Activated CD4-positive, alpha-beta T cell treated with anti-CD3 and anti-CD28 coated beads, Interleukin-10, Interleukin-2, amounts not matched to agents 100 ng/mL and 50 ng/mL, durations not matched to agents 16 hours and 8 hours (primary cell): ENCODE measurements at regions not wholly inside any gene's neighbourhood (a gene's known extent, or its start where the extent isn't known, plus 50 kb on each side); places are given as distances from the start of the nearest gene placed in this dataset.

Experiments
- DNase-seq: peaks from one replicate; pipeline ENCODE4 v3.0.0-alpha.2; 2020

- DNase-seq: no peak
Observed at GRCh38 chr2:129729646-129730045, 249.8 kb upstream of the RAB6C start.

GRCh38 chr2:129730979-129731378 lies 248.5 kb upstream of the RAB6C start:
- DNase-seq: no peak

GRCh38 chr2:129731907-129732629 lies 247.4 kb upstream of the RAB6C start:
- no peak for DNase-seq

- no peak for DNase-seq
Observed at GRCh38 chr2:129732630-129733026, 246.8 kb upstream of the RAB6C start.

DNA sequence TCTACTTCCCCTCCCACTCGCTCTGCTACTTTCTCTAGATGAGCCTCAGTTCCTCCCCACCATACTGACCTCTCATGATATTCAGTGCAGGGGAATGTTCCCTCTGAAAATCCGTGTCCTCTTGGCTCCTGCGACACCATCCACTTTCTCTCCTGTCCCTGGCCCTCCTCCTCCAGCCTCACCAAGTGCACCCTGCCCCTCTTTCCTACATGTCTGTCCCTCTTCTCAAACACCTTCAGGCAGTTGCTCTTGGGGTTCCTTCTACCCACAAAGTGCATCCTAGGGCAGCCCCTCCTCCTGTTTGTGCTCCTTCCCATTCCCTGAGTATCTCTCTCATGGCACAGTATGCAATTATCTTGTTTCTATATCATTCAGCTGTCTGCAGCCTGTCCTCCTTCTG lies 246.4 kb upstream of the RAB6C start:
- DNase-seq: no peak

GRCh38 chr2:129733579-129733978 lies 245.9 kb upstream of the RAB6C start:
- DNase-seq: no peak

DNA sequence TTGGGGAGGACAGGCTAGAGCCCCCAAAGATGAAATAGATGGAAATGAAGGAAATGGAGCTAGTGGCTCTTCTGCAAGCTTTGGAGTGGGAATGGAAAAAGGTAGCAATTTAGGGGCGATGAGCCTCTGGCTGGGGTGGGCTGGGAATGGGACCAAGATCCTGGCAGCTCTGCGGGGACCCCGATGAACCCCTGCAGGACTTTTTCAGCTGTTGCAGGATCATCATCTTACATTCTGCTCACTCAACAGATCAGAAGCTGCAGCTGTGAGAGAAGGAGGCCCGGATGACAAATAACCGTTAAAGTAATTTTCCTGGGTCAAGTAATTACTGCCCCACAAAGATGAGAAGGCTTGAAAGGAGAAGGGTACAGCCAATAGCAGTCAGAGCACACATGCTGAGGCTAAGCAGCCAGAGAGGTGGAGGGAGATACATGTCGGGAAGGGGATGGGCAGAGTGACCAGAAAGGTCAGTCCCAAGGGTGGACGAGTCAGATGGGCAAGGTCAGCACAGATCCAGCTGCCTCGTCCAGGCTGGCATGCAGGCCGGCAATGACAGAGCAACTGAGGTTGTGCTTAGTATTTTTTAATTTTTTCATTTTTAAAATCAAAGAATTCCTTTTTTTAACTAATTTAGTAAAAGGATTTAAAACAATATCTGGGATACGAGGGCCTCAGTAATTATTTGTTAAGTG lies 245.0 kb upstream of the RAB6C start:
- no peak for DNase-seq

- no peak for DNase-seq
Observed at GRCh38 chr2:129735576-129735975, 243.9 kb upstream of the RAB6C start.

DNA sequence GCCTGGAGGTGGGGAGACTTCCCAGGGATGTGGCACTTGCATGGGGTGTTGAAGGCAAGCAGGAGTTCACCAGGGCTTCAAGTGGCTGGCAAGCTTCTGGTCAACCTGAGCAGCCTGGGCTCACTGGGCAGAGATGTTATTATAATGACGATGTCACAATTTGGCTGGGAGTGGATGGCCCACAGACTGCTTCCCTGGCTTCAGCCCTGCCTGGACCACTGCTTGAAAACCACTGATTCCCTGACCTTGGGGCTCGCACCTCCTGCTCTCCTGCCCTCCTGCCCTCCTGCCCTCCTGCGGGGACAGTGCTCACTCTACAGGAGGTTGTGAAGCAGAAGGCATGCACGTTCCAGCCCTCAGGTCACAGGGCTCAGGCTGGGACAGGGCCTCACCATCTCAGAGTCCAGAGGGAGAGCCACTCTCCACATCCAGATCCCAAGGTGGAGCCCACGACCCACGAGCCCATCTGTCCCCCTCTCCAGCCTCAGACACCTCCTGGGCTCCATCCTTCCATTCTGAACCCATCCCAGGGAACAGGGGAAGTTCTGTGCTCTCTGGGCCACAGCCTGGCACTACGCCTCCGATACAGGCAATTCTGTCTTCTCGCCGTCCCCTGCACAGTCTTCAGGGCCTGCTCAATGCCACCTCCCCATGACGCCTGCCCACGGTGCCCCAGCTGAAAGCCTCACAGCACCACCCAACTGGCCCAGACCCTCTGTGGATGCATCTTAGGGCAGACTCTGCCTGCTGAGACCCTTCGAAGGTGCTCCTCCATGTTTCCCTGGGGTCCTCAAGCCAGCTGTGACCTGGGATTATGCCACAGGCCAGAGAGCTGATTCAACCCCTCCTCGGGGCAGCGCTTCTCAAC lies 241.6 kb upstream of the RAB6C start:
- DNase-seq: no peak

DNA sequence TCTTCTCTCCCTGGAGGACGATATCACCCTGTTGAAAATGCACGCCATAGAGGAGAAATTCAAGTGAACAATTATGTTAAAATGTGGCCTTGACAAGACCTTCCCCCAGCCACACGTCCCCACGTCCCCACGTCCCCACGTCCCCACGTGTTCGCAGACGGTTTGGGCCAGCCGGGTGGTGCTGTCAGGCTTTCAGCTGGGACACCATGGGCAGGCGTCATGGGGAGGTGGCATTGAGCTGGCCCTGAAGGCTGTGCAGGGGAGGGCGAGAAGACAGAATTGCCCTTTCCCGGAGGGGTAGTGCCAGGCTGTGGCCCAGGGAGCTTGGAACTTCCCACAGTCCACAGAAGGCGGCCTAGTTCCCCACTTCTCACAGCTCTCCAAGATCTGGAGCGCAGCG lies 240.7 kb upstream of the RAB6C start:
- no peak for DNase-seq

DNA sequence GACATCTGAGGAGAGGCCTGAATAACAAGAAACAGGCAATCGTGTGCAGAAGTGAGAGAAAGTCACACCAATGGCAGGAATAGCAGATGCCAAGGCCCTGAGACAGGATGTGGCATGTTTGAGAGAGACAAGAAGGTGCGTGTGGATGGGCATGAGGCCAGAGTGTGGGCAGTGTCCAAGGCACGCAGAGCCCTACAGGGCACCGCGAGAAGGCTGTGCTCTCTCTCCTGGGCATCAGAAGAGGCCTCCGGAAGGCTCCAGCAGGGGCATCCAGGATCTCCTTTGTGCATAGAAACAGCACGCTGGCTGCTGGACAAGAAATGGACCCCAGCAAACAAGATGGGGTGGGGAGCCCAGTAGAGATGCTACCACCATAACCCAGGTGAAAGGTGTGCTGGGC lies 239.0 kb upstream of the RAB6C start:
- no peak for DNase-seq

GRCh38 chr2:129741165-129741564 lies 238.3 kb upstream of the RAB6C start:
- no peak for DNase-seq

GRCh38 chr2:129741623-129742022 lies 237.8 kb upstream of the RAB6C start:
- DNase-seq: no peak

- DNase-seq: no peak
Observed at GRCh38 chr2:129742415-129743180, 236.9 kb upstream of the RAB6C start.

DNA sequence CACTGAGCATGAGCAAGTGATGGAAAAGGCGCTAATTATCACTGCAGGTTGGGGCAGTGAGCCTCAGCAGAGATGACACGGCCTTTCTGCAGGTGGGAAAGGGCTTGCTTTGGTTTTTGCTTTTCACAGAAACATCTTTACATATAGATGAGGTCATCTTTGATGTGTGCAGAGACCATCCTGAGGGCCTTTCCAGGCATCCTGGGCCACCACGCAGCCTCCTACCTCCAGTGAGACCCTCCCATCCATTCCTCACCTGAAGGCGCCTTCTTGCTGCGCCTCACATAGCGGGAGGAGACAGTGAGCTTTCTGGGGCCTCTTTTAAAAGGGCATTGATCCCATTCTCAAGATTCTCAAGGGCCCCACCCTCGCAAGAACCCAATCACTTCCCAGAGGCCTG lies 235.3 kb upstream of the RAB6C start:
- no peak for DNase-seq

GRCh38 chr2:129744649-129745048 lies 234.8 kb upstream of the RAB6C start:
- no peak for DNase-seq

DNA sequence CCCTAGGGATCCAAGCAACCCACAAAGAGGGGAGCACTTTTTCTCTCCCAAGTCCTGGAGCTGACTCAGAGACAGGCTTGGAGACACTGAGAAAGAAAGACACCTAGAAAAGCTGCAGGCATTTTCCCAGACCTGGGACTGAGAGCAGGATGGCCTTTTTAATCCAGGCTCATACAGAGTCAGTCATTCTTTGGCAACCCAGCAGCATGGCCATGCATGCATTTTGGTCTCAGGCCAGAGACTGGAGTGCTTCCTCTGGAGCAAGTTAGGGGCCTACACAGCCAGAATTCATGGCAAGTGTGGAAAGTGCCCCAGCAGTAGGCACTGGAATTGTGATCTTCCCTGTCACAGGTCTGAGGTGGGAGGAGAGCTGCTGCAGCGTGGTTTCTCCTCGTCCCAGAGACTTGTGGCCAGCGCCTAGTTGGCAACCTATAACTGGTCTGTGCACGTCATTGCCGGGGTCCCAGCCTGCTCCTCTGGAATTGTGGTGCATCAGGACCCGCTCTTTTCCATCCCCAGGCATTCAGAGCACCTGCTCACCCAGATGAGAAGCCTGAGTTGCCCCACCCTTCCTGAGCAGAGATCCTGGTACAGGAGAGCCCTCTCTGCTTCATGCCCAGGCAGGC lies 231.9 kb upstream of the RAB6C start:
- DNase-seq: no peak

DNA sequence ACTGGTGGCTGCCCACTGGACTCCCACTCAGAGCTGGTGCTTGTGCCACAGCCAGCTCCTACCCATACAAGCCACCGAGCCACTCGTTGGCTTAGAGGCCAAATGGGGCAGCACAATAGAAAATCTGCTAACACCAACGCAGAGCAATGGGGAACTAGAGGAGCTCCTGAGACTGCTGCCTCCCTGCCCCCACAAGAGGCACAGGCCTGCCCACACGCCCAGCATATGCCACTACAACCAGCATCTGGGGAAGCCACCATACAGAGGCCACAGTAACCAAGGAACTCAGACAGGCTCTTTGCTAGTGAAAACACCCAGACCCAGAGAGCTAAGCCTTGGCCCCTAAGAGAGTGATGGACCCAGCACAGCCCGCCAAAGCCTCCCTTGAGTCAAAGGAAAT lies 231.2 kb upstream of the RAB6C start:
- no peak for DNase-seq

DNA sequence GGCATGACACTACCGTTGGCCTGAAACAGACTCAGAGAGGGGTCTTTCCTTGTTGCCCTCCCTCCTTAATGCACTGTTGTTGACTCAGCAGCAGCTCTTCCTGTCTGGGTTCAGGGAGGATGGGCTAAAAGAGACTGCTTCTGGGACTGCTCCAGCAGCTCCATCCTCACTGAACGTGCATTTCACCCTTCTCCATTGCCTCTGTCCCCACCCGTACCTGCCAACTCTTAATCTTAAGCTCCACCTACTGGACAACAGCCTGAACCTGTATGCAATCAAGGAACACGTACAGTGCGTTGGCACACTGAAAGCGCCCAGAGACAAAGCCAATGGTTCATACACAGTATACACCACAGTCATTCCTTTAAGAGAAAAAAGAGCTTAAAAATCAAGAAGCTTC lies 230.8 kb upstream of the RAB6C start:
- DNase-seq: peak; percentile 3

- no peak for DNase-seq
Observed at GRCh38 chr2:129751409-129751808, 228.1 kb upstream of the RAB6C start.

DNA sequence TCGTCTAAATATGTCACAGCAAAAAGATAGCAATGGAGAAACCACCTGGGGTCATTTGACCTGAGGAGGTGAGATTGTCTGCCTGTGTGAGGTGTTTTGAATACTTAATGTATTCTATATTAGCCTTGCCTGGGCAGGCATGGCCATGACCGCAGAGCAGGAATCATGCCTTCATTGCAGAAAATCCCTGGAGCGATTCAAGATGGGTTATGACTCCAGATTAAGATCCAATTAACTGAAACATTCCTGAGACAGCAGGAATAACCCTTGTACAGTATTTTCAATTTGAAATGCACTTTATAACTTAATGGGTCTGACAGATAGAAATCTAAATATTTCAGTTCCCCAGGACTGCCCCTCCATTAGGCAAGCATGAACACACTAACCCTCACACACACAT lies 227.3 kb upstream of the RAB6C start:
- DNase-seq: no peak

DNA sequence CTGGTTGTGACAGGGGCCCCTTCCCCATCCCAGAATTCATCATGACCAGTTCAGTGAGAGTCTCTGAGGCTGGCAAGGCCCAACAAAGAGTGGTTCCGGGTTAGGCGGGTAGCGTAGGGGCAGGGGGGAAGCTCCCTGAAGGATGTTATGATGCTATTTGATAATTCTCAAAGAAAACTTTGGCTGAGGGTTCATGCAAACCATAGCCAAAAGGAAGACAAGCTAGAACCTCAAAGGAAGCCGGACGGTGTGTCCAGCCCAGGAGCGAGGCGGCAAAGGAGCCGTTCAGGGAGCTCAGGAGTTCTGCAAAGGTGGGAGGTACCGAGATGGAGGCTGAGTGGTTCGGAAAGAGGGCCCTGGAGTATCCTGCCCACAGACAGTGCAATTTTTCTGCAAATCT lies 226.8 kb upstream of the RAB6C start:
- no peak for DNase-seq

GRCh38 chr2:129753261-129753660 lies 226.2 kb upstream of the RAB6C start:
- no peak for DNase-seq
